Endothelial cell of umbilical vein (primary cell): ENCODE measurements at regions not wholly inside any gene's neighbourhood (a gene's known extent, or its start where the extent isn't known, plus 50 kb on each side); places are given as distances from the start of the nearest gene placed in this dataset.

Experiments used
- BruUV-seq: library from RNA; stranded (reverse); fragments of 400-500 nt; replicated peaks from 2 replicates; lab custom pipeline; 2021; lab: Mats Ljungman, UMichigan
- CTCF ChIA-PET: fragments of 300-600, 350-600 bp; sonication (Branson Sonifier 250); formaldehyde crosslinking; loops from one replicate; lab custom pipeline; 2021; ENCODE audit warnings: antibody characterized with exemption, inconsistent platforms; lab: Charles Lee
- POLR2A ChIA-PET: fragments of 300-600, 350-600 bp; sonication (Branson Sonifier 250); formaldehyde crosslinking; loops from one replicate; lab custom pipeline; 2021; ENCODE audit warnings: antibody characterized with exemption, inconsistent platforms; lab: Charles Lee
- DNase-seq: peaks from one replicate; pipeline ENCODE4 v3.0.0-alpha.2; 2011; ENCODE audit warnings: low read depth, low spot score
- FAIRE-seq: peaks from 2 replicates; lab custom pipeline; 2011; peaks lifted over from hg19 to GRCh38; lab: Jason Lieb, UNC
- H2AFZ ChIP-seq: 2 replicates; pipeline ENCODE4 v1.6.0; 2012; ENCODE audit warnings: low read depth, low read length, control low read depth, inconsistent platforms
- H3K27ac ChIP-seq: 2 replicates; pipeline ENCODE4 v1.5.1; 2011; ENCODE audit warnings: low read depth, mild to moderate bottlenecking, control low read depth, low read length, moderate library complexity; ENCODE audit not compliant: insufficient read depth
- H3K27me3 ChIP-seq, 2 experiments: 2 replicates each; pipeline versions ENCODE4 v1.6.0 to v1.6.1; 2011; ENCODE audit warnings: low read length in 2 of 2, mixed read lengths in 1 of 2; ENCODE audit not compliant: control insufficient read depth in 2 of 2, insufficient read depth in 2 of 2
- H3K36me3 ChIP-seq, 2 experiments: 2 replicates in 1 of 2; 3 replicates in 1 of 2; pipeline ENCODE4 v1.5.1; 2011; ENCODE audit warnings: low read length in 2 of 2, mild to moderate bottlenecking in 1 of 2, moderate library complexity in 1 of 2; ENCODE audit not compliant: control insufficient read depth in 2 of 2, insufficient read depth in 2 of 2; ENCODE audit errors: extremely low read depth in 1 of 2
- H3K4me1 ChIP-seq: 3 replicates; pipeline ENCODE4 v1.5.1; 2011; ENCODE audit warnings: mild to moderate bottlenecking, low read length; ENCODE audit not compliant: control insufficient read depth, insufficient read depth; ENCODE audit errors: extremely low read depth
- H3K4me2 ChIP-seq: 2 replicates; pipeline ENCODE4 v1.6.1; 2011; ENCODE audit warnings: low read length, control low read depth, mixed read lengths; ENCODE audit not compliant: insufficient read depth
- H3K4me3 ChIP-seq, 3 experiments: fragments of 200-600 bp in 1 of 3; sonication (generic), shearing (Covaris generic) in 1 of 3; replicated peaks in 1 of 3; 2 replicates each; pipeline ENCODE4 v1.5.1; 2011 to 2016; ENCODE audit warnings: control low read depth in 3 of 3, low read length in 3 of 3, mild to moderate bottlenecking in 2 of 3, inconsistent platforms in 1 of 3, low read depth in 1 of 3, moderate library complexity in 1 of 3; ENCODE audit not compliant: insufficient read depth in 1 of 3
- H3K79me2 ChIP-seq: 2 replicates; pipeline ENCODE4 v1.6.0; 2012; ENCODE audit warnings: low read length, inconsistent platforms; ENCODE audit not compliant: control insufficient read depth, insufficient read depth
- H3K9ac ChIP-seq: replicated peaks from 2 replicates; pipeline ENCODE3; 2011; ENCODE audit warnings: low read length, control low read depth; ENCODE audit not compliant: insufficient read depth; ENCODE audit errors: extremely low read depth
- H3K9me1 ChIP-seq: replicated peaks from 3 replicates; pipeline ENCODE4 v1.6.0; 2011; ENCODE audit warnings: mild to moderate bottlenecking, low read length; ENCODE audit not compliant: control insufficient read depth, insufficient read depth; ENCODE audit errors: extremely low read depth
- H3K9me3 ChIP-seq: replicated peaks from 2 replicates; pipeline ENCODE4 v1.5.1; 2012; ENCODE audit warnings: low read length, inconsistent platforms; ENCODE audit not compliant: control insufficient read depth, insufficient read depth
- H4K20me1 ChIP-seq: replicated peaks from 2 replicates; pipeline ENCODE3; 2011; ENCODE audit warnings: mild to moderate bottlenecking, low read length; ENCODE audit not compliant: control insufficient read depth, insufficient read depth; ENCODE audit errors: extremely low read depth
- CTCF ChIP-seq, 2 donors: IDR thresholded peaks; 1 replicate in 1 of 2; 2 replicates in 1 of 2; pipeline ENCODE4 v1.5.1; 2011; ENCODE audit warnings: low read length in 2 of 2, mild to moderate bottlenecking in 2 of 2, moderate library complexity in 2 of 2, control low read depth in 1 of 2, inconsistent platforms in 1 of 2, low read depth in 1 of 2; ENCODE audit not compliant: insufficient read depth in 1 of 2; ENCODE audit errors: extremely low read depth in 1 of 2
- EZH2 ChIP-seq: IDR thresholded peaks from 2 replicates; pipeline ENCODE4 v1.6.1; 2012; ENCODE audit warnings: borderline replicate concordance, low read depth, mild to moderate bottlenecking, moderate library complexity, low read length, inconsistent platforms; ENCODE audit not compliant: severe bottlenecking
- FOS ChIP-seq: IDR thresholded peaks from 2 replicates; pipeline ENCODE4 v1.6.1; 2011; ENCODE audit warnings: mild to moderate bottlenecking, low read length, moderate library complexity, borderline replicate concordance; ENCODE audit not compliant: insufficient read depth
- GATA2 ChIP-seq: IDR thresholded peaks from 2 replicates; pipeline ENCODE4 v1.7.0; 2011; ENCODE audit warnings: low read depth, mild to moderate bottlenecking, moderate library complexity, mixed read lengths, low read length; ENCODE audit not compliant: insufficient read length, insufficient read depth
- JUN ChIP-seq: IDR thresholded peaks from 2 replicates; pipeline ENCODE4 v1.6.1; 2011; ENCODE audit warnings: borderline replicate concordance, low read depth; ENCODE audit not compliant: insufficient read length, insufficient read depth
- MAX ChIP-seq: IDR thresholded peaks from 2 replicates; pipeline ENCODE4 v1.6.1; 2011; ENCODE audit not compliant: insufficient read depth, insufficient read length
- MYC ChIP-seq: IDR thresholded peaks from one replicate; pipeline ENCODE4 v1.6.1; 2011; ENCODE audit warnings: mild to moderate bottlenecking, low read depth, low read length
- POLR2A ChIP-seq: IDR thresholded peaks from 2 replicates; pipeline ENCODE4 v1.6.1; 2012; ENCODE audit warnings: low read depth, mild to moderate bottlenecking, control low read depth, low read length
- POLR2AphosphoS5 ChIP-seq: IDR thresholded peaks from 2 replicates; pipeline ENCODE4 v1.6.1; 2012; ENCODE audit warnings: low read depth, mild to moderate bottlenecking, control low read depth, low read length, moderate library complexity; ENCODE audit not compliant: insufficient read depth
- dilution Hi-C: fragments of 300-500 bp; cut with MboI; formaldehyde crosslinking; loops from one replicate; pipeline ENCODE4 v1.15.0; 2019; ENCODE audit warnings: low sequenced_read_pairs; ENCODE audit not compliant: extremely low pct_ligation_motif_present
- intact Hi-C: fragments of 100-400 bp; cut with micrococcal nuclease; formaldehyde crosslinking; loops from one replicate; pipeline ENCODE4 v1.10.0; 2022

DNA sequence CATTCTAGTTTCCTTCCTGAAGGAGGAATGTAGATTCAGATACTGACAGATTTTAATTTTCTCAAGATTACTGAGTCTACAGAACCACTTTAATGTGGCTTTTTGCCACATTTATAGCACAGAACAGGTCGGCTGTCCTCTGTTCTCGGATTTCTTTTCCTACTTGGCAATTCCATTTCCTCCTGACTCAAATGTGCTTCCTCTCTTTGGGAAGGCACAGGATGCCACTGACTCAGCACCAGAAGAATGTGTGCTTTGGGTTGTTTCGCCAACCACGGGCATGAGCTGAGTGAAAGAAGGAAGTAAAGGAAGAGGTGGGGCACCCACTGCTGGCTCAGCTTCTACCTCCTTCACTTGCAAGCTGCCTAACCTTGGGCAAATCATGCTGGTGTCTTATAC, 970.6 kb upstream of the ACVR2A start:
- H4K20me1 ChIP-seq = no peaks in the 10 kb centered on the region
- DNase-seq (peak; percentile 98), FAIRE-seq (peak; percentile 99)
- no peaks in the 10 kb centered on the region for H3K27me3 ChIP-seq
- H3K9me1 ChIP-seq = no peaks in the 10 kb centered on the region
- no TSS peak for BruUV-seq
- peaks cover 34% of the 10 kb centered on the region for H3K4me1 ChIP-seq
- H3K9ac ChIP-seq = peak overlapping the region; percentile 40
- ChIA-PET CTCF (interaction anchor here (0.6 to 3.3 kb wide), 7 partner anchors 17 to 1036 kb away, joined by 3 to 9 read pairs (median 4); no protein-coding TSS in a partner anchor), POLR2A (interaction anchor here (0.6 kb wide), 1 partner anchor 78 kb away, joined by 4 read pairs; no protein-coding TSS in a partner anchor)
- H3K27ac ChIP-seq = peak overlapping the region; percentile 90
- peak overlapping the region; percentile 91 for H3K4me2 ChIP-seq
- no peaks in the 10 kb centered on the region for H3K36me3 ChIP-seq
- peak; percentile 83 for TF ChIP-seq POLR2AphosphoS5
- TF ChIP-seq MYC = no peak
- peak; percentile 57 for TF ChIP-seq GATA2
- peak; percentile 16 for TF ChIP-seq POLR2A
- TF ChIP-seq JUN = peak; percentile 96
- no peak for TF ChIP-seq EZH2
- TF ChIP-seq CTCF (IDR thresholded peaks at IDR 0.05; ENCODE audit: extremely low read depth in 1 of 2, insufficient read depth in 1 of 2, low read depth in 1 of 2, low read length in 2 of 2) = no peak
- TF ChIP-seq FOS = peak; percentile 94
- TF ChIP-seq MAX = no peak
- H3K4me3 ChIP-seq = peak overlapping the region in 1 of 3 experiments; percentile 29
- H3K9me3 ChIP-seq = no peaks in the 10 kb centered on the region
- peak overlapping the region; percentile 64 for H2AFZ ChIP-seq
- intact Hi-C loops = loop anchor here (1.0 to 2.0 kb wide), 6 partner anchors 52 to 1037 kb away; no protein-coding TSS in a partner anchor
- dilution Hi-C loops = no loop called here
- no peaks in the 10 kb centered on the region for H3K79me2 ChIP-seq
